ENCODE measurements at regions not wholly inside any gene's neighbourhood (a gene's known extent, or its start where the extent isn't known, plus 50 kb on each side); places are given as distances from the start of the nearest gene placed in this dataset.
"Not testable (repeated sequence)": the region's sequence is repeated elsewhere in the genome, so short reads cannot be mapped to it uniquely, and the experiment has no call there.

DNA sequence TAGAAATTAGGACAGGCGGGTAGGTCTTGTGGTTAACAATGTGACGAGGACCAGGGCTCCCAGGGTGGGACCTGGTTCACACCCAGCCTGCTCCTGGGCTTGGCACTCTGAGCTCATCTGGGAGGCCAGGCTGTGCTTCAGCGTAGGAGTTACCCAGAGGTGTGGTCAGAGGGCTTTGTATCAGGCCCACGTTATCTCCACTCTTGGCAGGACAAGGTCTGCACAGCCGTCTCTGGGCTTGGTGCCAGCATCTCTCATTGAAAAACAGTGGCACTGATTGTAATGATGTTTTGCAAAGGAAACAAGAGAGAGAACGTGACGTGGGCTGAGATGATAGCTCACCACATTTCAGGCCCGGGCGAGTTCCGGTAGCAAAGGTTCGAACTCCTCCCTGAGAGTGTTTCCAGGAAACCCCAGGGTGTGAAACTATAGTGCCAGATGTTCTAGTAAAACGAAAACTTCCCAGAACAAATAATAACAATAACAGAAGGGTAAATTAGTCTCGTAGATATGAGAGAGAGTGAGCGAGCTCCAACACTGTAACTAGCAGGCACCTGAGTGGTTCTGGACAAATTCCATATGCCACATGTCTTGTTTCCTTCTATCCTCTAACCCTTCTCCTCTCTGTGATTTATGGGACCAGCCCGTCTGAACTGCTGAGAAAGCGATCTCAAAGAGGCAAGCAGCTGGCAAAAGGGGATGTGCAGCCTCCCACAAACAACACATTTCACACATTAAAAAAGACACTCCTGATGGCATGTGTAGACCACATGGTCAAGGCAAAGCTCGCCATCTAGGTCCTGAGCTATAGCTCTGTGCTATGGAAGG is 227.3 kb downstream of the KTN1 start:
- peak; percentile 88 for DNase-seq

DNA sequence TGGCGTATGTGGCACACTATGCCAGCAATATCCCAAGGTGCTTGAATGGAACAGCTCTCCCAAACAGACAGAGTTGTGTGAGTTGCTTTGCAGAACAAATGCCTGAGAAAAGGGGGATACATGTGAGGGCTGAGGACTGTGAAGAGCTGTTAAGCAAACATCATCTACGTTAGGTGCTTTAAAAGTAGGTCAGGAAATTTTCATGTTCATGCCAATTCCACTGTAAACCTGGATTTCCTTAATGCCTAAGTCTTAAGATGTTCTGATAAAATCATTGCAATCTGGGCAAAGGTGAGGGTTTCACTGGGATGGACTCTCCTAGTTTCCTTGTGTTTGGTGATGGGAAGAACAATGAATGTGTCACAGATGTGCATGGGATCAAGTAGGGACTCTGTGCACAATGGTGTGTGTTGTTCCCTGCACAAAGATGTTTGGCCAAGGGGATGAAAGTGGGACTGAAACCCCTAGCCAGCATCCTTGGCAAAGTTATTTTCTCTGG is 227.9 kb downstream of the KTN1 start:
- DNase-seq = no peak

DNA sequence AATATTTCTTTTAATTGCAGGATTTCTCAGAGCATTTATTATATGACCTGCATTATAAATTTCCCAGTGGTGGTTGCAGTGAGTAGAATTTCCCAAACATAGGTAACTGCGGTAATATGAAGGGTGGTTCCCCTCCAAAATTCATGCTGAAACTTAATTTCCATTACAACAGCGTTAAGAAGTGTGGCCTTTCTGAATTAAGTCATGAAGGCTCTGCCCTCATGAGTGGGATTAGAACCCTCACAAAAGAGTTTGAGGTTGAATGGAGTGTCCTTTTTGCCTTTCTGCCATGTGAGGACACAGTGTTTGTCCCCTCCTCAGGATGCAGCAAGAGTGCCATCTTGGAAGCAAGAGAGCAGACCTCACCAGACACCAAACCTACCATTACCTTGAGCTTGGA is 233.6 kb downstream of the KTN1 start:
- no peak for DNase-seq

DNA sequence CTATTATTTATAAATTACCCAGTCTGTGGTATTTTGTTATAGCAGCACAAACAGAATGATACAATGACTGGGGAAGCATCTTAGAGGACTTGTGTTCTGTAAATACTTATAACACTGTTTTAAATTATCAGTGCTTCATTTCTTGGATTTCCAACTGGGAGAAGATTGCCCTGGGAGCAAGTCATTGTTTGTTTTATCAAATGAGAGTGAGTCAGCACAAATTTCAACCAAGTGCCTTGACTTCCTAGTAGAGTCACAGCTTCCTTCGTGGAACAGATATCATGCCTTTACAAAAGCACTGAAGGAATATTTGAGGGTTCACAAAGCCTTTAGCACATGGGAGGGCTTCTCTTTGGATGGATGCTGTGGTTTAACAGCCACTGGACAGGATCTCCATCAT is 234.1 kb downstream of the KTN1 start:
- DNase-seq = no peak

DNA sequence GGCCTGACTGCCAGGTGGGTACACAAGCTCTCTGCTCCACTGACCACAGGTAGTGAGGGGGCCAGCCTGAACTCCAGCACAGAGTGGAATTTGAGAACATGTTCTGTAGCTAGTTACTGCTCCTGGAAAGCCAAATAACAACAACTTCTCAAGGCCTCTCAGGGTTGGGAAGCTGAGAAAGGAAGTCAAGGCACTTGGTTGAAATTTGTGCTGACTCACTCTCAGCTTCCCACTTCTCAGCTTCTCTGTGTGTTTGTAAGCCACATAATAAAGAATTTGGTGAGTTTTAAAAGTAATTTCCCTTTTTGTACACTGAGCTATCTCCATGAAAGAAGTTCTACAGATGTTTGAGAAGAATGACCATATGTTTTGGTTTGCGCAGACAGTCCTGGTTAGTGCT is 234.9 kb downstream of the KTN1 start:
- DNase-seq = no peak

DNA sequence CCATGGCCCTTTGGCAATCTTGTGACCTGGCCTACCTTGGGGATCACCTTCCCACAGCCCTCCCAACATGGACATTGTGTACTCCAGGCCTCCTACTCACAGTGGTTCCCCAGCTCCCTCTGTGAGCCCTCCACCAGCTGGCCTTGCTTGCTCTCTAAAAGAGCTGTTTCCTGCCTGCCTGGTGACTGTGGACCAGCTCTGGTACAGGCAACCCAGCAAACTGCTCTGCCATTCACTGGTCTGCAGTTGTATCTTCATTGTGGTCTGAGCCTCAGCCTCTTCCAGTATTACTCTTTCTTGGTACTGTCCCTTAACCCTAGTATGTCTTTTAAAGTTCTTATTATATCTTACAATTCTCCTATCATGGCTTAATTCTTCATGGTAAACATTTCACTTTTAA is 236.2 kb downstream of the KTN1 start:
- DNase-seq = no peak

DNA sequence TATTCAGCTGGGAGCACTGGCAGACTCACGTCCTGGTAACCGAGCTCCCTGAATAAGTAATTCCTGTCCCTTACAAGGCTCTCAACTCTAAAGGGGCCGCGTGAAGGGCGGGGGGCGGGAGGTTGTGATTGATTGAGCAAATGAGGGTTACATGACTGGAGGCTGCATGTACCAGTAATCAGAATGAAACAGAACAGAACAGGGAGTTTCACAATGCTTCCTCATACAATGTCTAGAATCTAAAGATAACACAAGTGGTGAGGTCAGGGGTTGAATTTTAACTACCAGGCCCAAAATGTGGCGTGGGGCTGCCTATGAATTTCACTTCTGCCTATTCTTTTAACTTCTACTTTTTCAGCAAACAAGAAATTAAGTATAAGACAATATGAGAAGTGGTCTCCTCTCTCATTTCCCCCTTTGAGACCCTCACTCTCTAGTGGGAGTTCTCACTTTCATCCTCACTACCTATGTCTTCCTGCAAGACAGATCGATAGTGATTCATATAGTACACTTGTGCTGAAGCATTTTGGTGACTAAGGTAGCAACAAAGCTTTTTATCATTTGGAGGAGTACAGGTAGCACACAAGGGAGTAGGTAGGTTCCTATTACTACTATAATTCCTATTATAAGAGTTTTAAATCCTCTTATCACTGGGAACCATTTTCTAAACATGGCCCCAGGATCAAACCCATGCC is 239.8 kb downstream of the KTN1 start:
- no peak for DNase-seq

DNA sequence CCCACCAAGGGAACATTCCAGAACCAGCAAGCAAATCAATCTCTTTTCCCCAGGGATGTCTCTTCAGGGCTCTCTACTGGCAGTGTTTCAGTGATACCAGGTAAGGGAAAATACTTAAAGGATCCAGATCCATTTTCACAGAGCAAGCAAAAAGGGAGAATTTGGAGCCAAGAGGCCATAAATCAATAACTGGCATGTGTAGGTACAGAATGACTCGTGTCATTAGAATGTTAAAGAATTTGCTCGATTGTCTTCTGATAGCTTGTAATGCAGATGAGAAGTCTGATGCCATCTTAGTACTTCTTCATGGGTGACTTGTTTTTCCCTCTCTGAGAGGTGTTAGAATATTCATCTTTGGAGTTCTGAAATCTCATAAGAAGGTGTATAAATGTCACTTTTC is 242.9 kb downstream of the KTN1 start:
- DNase-seq = no peak

DNA sequence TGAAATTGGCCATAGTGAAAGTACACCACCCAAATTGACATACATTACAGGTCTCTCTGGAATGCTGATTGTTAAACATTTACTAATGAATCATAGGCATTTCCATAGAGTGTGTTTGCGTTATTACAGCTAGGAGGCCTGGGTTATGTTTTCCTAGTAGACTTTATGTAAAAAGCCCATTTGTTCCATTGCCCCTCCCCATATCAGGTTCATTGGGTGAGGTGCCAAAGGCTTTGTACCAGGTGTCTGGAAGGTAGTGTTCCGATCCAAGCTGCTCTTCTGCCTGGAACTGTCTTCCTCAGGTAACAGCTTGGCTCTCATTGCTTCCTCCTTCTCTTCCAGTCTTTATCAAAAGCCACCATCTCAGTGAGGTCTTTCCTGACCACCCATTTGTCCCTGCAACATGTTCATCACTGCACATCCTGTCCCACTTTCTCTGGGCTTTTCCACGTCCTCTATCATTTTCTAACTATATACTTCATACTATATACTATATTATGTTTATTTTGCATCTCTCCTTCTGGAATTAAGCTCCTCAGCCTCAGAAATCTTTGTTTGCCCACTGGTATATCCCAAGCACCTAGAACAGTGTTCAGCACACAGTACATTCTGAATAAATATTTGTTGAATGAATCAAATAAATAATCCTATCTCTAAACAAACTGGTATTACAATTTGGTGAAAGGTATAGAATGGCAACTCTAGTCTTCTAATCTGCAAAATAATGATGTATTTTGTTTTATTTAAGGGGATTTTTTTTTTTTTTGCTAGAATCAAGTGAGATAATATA is 252.3 kb downstream of the KTN1 start:
- DNase-seq = no peak

DNA sequence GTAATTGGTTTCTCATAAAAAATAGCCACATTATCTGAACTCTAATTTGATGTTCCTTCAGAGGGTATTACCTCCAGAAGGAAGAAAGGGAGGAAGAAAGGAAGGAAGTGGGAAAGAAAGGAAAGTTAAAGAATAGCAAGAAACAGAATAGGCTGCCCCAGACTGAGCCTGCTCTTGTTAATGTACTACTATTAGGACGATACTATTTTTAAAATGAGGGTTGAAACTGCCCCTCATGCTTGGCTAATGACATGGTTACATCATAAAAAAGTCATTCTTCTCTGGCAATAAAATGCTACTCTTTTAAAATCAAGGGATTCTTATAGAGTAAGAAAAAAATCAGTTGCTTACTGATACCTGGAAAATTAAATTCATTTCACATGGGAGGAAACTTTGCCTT is 253.0 kb downstream of the KTN1 start:
- no peak for DNase-seq

DNA sequence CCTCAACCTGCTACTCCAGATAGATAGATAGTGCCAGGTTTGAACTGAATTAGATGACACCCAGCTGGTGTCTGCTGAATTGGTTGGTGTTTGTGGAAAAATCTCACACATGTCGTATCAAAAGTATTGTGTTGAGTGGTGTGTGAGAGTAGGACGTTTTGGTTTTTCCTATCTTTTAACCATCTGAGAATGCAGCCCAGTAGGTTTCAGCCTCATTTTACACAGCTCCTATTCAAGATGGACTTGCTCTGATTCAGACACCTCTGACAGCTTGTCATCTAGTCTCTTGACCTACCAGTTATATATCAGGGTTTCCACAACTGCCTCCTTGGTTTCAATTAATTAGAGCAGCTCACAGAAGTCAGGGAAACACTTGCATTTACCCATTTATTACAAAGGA is 254.4 kb downstream of the KTN1 start:
- DNase-seq = no peak

DNA sequence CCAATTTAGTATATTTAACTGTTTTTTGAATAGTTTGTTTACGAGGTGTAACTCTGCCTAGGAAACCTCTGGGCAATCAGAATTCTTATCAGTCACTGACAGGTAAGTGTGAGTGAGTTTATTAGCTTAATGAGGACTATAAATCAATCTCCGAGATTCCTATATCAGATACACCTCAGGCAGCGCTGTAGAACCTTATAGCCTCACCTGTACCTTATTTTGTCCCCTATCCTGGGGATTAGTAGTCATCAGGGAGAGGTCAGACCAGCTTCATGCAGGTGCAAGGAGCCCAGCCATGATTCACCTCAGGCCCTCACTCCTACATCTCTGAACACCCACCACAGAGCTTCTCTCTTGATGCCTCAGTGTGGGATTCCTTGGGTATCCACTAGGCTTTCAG is 256.0 kb downstream of the KTN1 start:
- DNase-seq = no peak

DNA sequence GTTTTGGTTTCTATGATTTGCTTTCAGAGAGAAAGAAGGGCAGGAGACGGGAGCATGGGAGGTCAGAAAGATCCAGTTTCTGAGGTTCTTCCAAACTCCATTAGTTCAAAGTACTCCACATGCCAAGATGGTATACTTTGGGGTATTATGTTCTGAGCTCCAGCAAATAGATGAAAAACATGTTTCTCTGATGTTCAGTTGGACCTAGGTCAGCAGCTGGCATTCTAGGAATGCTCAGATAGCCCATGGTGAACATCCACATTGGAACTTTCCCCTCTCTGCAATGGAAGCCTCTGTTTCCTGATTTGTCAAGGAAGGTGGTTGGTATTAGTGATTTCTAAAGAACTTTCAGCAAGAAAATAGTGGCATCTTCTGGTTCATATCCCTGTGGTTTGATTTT is 257.5 kb downstream of the KTN1 start:
- DNase-seq = no peak

DNA sequence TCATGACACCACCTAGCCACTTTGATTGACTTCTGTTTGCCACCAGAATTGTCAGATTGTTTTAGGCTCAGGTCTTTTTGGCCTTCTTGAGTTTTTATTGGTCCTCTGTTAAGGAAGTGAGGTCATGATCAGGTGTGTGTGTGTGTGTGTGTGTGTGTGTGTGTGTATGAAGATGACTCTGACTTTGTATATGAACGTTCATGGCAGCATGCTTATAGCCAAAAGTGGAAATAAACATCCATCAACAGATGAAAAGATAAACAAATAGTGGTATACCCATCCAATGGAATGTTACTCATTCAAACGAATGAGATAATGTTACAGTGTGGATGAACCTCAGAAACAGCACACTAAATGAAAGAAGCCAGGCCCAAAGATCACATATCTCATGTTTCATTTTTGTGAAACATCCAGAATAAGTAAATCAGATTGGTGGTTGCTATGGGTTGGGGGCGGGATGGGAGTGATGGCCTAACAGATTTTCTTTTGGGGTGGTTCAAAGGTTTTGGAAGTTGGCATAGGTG is 258.6 kb downstream of the KTN1 start:
- no peak for DNase-seq

DNA sequence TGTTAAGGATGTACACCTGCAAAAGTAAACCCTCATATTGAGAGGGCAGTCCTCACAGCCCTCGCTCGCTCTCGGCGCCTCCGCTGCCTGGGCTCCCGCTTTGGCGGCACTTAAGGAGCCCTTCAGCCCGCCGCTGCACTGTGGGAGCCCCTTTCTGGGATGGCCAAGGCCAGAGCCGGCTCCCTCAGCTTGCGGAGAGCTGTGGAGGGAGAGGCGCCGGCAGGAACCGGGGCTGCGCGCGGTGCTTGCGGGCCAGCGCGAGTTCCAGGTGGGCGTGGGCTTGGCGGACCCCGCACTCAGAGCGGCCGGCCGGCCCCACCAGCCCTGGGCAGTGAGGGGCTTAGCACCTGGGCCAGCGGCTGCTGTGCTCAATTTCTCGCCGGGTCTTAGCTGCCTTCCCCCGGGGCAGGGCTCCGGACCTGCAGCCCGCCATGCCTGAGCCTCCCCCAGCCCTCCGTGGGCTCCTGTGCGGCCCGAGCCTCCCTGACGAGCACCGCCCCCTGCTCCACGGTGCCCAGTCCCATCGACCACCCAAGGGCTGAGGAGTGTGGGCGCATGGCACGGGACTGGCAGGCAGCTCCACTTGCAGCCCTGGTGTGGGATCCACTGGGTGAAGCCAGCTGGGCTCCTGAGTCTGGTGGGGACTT is 259.4 kb downstream of the KTN1 start:
- not testable (repeated sequence) for DNase-seq

DNA sequence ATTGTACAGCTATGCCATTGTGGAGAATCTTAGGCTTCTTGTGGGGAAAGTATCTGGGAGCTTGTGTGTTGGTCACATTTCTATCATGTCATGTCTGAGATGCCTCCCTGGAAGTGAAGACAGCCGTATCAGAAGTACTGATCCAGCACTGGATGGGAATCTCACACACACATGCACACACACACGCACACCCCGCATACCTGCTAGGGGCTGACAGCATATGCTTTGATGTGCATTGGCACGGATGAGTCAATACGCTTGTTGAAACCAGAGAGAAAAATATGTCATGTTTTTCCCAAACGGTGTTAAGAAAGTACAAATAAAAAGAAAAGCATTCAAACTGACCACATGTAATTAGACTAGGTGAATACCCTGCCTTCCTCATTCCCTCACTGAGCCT is 260.8 kb downstream of the KTN1 start:
- DNase-seq = no peak

DNA sequence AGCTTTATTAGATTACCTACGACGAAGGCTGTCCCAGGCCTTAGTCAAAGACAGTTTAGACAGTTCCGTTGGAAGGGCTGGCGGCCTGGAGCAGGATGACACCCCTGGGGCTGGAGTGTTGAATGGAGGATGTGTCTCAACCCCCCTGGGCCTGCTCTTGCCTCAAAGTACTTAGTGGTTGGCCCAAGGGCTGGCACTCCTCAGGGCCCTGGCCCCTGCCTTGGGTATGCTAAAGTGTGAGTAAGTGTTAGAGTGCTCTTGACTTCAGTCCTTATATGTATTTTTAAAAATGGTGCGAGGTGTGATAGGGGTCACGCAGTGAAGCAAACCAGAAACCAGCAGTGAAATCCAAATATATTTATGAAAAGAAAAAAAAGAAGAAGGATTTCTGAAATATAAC is 261.6 kb downstream of the KTN1 start:
- DNase-seq = no peak

DNA sequence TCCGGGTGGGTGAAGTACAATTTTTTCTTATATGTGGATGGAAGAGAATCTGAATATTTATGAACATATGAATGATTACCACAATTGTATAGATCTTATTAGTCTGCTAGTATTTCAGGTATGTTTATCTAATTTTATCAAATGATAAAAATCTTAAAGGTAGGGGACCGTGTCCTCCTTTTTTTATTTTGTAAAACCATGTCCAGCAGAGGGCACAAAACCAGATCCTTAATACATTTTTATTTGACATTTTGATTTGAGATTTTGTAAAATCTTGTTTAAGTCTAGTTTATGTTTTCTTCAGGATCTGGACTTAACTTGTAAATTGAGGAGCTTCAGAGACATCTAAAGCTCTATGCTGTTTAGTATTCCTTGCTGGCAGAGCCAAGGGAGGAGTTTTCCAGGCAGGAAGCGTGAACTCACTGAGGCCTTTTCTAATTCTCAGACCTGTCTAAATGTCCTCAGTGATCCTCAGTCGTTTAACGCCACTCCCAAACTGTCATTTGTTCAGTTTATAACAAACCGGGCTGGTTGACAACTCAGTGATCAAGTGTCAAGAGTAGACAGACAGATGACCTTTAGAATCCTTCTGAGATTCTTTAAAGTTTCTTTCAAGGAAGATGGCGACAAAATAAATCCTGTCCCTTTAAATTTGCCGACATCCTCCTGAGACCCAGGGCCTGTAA is 263.9 kb downstream of the KTN1 start:
- DNase-seq = no peak

DNA sequence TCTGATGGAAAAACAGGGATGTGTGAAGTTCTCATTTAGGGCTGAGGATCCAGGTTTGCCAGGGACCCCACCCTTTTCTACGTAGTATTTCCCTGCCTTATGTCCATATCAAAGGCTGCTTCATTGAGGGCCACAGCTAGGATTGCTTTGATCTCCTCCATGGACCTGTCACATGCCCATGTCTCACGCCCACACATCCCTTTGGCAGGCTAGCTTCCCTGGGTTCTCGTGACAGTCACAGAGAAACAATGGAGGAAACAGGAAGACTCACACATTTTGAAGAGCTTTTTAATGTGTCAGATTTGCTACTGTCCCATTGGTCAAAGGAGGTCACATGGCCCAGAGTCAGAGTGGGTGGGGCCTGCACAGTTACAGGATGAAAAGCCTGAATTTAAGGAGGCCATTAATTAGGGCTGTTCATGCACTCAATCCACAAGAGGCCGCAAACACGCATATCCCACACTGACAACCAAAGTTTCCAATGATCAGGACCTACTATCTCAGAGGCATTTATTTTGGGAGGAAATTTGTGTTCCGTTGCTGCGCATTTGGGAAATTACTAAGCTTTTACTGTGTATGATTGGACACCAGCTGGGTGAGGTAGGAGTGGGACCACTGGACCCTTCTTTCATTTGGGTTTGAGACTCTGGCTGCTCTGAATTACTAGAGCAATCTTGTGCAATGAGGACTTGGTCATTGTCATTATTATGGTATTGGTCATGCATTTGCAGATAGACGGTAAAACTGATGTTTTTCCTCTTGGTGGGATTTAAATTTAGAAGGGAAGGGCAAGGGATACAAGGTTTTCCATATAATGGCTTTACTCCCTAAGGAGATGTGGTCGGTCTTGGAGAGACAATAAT is 266.2 kb downstream of the KTN1 start:
- DNase-seq = no peak

DNA sequence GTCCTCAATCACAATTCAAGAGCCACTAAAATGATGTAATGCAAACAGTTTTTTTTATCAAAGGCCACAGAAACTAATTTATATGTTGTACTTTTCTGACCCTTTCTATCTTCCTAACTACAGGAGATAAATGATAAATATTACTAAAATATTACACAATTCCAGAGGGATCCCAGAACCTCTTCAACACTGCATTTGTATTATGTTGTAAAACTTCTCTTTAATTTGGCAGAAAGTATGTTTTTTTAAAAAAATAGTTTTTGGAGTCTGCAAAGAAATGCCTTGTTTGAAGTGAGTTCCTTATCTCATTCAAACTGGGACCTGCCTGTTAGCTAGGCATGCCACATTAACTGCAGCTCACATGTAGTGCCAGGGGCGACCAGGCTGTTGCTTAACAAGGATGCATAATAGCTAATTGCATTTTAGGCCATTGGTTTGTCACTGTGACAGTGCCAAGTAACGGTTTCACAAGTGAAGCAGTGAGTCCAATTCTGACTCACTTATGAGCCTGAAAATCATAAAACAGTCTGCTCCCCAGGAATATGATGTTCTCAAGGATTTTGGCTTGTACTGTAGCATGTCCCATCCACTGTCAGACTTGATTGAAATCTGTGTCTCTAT is 266.9 kb downstream of the KTN1 start:
- DNase-seq = no peak

DNA sequence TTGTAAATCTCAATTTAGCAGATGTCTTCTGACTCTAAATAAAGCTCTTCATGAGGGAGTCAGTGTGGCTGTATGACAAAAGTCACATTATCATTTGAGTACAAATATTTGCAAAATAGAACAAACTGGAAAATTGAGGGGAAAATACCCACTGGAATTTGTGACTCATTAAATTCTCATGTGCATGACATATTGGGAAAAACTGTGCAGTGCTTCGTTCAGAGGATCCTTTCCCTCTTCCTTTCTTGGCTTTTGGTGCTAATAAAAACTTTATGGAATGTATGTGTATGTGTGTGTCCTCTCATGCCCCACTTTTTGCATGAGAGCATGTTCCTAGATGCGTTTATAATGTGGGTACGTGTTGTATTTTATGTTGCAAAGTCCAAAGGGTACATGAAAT is 267.8 kb downstream of the KTN1 start:
- DNase-seq = no peak
